Keratinocyte (primary cell): ENCODE measurements at regions not wholly inside any gene's neighbourhood (a gene's known extent, or its start where the extent isn't known, plus 50 kb on each side); places are given as distances from the start of the nearest gene placed in this dataset.

ENCODE experiments used
- DNase-seq: peaks from one replicate; pipeline ENCODE4 v3.0.0-alpha.2; 2011; ENCODE audit warnings: low read depth, missing footprints, low spot score
- FAIRE-seq: peaks from 2 replicates; lab custom pipeline; 2011; peaks lifted over from hg19 to GRCh38; lab: Jason Lieb, UNC
- H2AFZ ChIP-seq: 2 replicates; pipeline ENCODE4 v1.6.0; 2012; ENCODE audit warnings: low read length, control low read depth, inconsistent platforms; ENCODE audit not compliant: control insufficient read depth
- H3K27ac ChIP-seq: 2 replicates; pipeline ENCODE4 v1.5.1; 2011; ENCODE audit warnings: low read length; ENCODE audit not compliant: control insufficient read depth, insufficient read depth
- H3K27me3 ChIP-seq: 3 replicates; pipeline ENCODE4 v1.6.0; 2011; ENCODE audit warnings: low read length; ENCODE audit not compliant: control insufficient read depth, insufficient read depth; ENCODE audit errors: extremely low read depth
- H3K36me3 ChIP-seq, 2 experiments: 2 replicates in 1 of 2; 3 replicates in 1 of 2; pipeline ENCODE4 v1.5.1; 2011; ENCODE audit warnings: low read length in 2 of 2, mild to moderate bottlenecking in 1 of 2; ENCODE audit not compliant: control insufficient read depth in 2 of 2, insufficient read depth in 2 of 2; ENCODE audit errors: extremely low read depth in 1 of 2
- H3K4me1 ChIP-seq: 3 replicates; pipeline ENCODE4 v1.5.1; 2011; ENCODE audit warnings: low read length; ENCODE audit not compliant: control insufficient read depth, insufficient read depth; ENCODE audit errors: extremely low read depth
- H3K4me2 ChIP-seq: 3 replicates; pipeline ENCODE4 v1.6.0; 2011; ENCODE audit warnings: low read depth, low read length; ENCODE audit not compliant: control insufficient read depth, insufficient read depth; ENCODE audit errors: extremely low read depth
- H3K4me3 ChIP-seq, 3 experiments: fragments of 200-600 bp in 1 of 3; sonication (generic) in 1 of 3; 2 replicates in 2 of 3; 3 replicates in 1 of 3; pipeline ENCODE4 v1.5.1; 2011 to 2016; ENCODE audit warnings: low read length in 3 of 3, mild to moderate bottlenecking in 3 of 3, control low read depth in 2 of 3, inconsistent platforms in 1 of 3, low read depth in 1 of 3, mixed read lengths in 1 of 3, mixed run types in 1 of 3, moderate library complexity in 1 of 3; ENCODE audit not compliant: control insufficient read depth in 2 of 3, insufficient read depth in 2 of 3; ENCODE audit errors: extremely low read depth in 1 of 3
- H3K79me2 ChIP-seq: 2 replicates; pipeline ENCODE4 v1.6.0; 2012; ENCODE audit warnings: low read length; ENCODE audit not compliant: control insufficient read depth, insufficient read depth
- H3K9ac ChIP-seq: 3 replicates; pipeline ENCODE4 v1.6.0; 2011; ENCODE audit warnings: low read length; ENCODE audit not compliant: control insufficient read depth, insufficient read depth; ENCODE audit errors: extremely low read depth
- H3K9me1 ChIP-seq: 3 replicates; pipeline ENCODE4 v1.6.0; 2011; ENCODE audit warnings: low read length; ENCODE audit not compliant: control insufficient read depth, insufficient read depth; ENCODE audit errors: extremely low read depth
- H3K9me3 ChIP-seq: 2 replicates; pipeline ENCODE4 v1.5.1; 2012; ENCODE audit warnings: low read depth, low read length; ENCODE audit not compliant: control insufficient read depth
- H4K20me1 ChIP-seq: 3 replicates; pipeline ENCODE4 v1.6.0; 2011; ENCODE audit warnings: low read length; ENCODE audit not compliant: control insufficient read depth, insufficient read depth; ENCODE audit errors: extremely low read depth
- EZH2 ChIP-seq: IDR thresholded peaks from one replicate; pipeline ENCODE4 v1.6.1; 2012; ENCODE audit warnings: inconsistent platforms, mild to moderate bottlenecking, low read length, moderate library complexity
- dilution Hi-C: fragments of 300-500 bp; cut with MboI; formaldehyde crosslinking; loops from one replicate; pipeline ENCODE4 v1.7.0; 2020; ENCODE audit warnings: low sequenced_read_pairs; ENCODE audit not compliant: extremely low pct_ligation_motif_present
- TF ChIP-seq, protein P1 (sequence below), 3 experiments: IDR thresholded peaks in 1 of 3; conservative IDR thresholded peaks in 1 of 3; optimal IDR thresholded peaks in 1 of 3; 2 replicates in 2 of 3; 3 replicates in 1 of 3; pipeline versions ENCODE3 to v1.5.1; 2011; ENCODE audit warnings: low read length in 3 of 3, mild to moderate bottlenecking in 3 of 3, moderate library complexity in 2 of 3, control low read depth in 1 of 3, inconsistent platforms in 1 of 3; ENCODE audit not compliant: insufficient read depth in 2 of 3; ENCODE audit errors: extremely low read depth in 1 of 3

DNA sequence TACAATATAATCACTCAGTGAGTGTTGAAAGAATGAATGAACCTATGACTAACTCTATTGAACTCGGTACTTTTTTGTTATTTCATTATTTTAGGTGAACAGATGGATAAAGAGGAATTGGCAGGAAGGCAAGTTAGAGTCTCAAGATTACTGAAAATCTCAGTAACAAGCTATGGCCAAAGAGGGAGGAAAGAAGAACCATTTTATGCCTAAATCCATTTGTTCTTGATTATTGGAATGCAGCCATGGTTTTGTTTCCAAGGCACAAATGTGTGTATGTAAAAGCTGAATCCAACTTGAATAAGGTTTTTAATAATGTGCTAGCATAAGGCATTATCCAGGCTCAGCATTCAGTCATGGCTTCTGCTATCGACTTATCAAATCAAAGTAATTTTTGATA, 196.4 kb downstream of the DTHD1 start:
- Histone ChIP-seq H3K4me3 (no peak overlapping the region), H3K27ac (no peak overlapping the region), H3K79me2 (no peaks in the 10 kb centered on the region), H3K9me1 (no peaks in the 10 kb centered on the region), H3K4me2 (no peak overlapping the region), H3K9me3 (no peaks in the 10 kb centered on the region), H3K4me1 (no peaks in the 10 kb centered on the region), H2AFZ (no peak overlapping the region), H3K9ac (no peak overlapping the region), H3K36me3 (no peaks in the 10 kb centered on the region), H3K27me3 (no peaks in the 10 kb centered on the region), H4K20me1 (no peaks in the 10 kb centered on the region)
- FAIRE-seq (no peak), DNase-seq (no peak)
- dilution Hi-C loops = no loop called here
- TF ChIP-seq, protein P1, sequence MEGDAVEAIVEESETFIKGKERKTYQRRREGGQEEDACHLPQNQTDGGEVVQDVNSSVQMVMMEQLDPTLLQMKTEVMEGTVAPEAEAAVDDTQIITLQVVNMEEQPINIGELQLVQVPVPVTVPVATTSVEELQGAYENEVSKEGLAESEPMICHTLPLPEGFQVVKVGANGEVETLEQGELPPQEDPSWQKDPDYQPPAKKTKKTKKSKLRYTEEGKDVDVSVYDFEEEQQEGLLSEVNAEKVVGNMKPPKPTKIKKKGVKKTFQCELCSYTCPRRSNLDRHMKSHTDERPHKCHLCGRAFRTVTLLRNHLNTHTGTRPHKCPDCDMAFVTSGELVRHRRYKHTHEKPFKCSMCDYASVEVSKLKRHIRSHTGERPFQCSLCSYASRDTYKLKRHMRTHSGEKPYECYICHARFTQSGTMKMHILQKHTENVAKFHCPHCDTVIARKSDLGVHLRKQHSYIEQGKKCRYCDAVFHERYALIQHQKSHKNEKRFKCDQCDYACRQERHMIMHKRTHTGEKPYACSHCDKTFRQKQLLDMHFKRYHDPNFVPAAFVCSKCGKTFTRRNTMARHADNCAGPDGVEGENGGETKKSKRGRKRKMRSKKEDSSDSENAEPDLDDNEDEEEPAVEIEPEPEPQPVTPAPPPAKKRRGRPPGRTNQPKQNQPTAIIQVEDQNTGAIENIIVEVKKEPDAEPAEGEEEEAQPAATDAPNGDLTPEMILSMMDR (optimal IDR thresholded peaks at IDR 0.05 in 1 of 3, IDR thresholded peaks at IDR 0.05 in 1 of 3, conservative IDR thresholded peaks at IDR 0.05 in 1 of 3; ENCODE audit: extremely low read depth in 1 of 3, insufficient read depth in 2 of 3, low read length in 3 of 3) = no peak

DNA sequence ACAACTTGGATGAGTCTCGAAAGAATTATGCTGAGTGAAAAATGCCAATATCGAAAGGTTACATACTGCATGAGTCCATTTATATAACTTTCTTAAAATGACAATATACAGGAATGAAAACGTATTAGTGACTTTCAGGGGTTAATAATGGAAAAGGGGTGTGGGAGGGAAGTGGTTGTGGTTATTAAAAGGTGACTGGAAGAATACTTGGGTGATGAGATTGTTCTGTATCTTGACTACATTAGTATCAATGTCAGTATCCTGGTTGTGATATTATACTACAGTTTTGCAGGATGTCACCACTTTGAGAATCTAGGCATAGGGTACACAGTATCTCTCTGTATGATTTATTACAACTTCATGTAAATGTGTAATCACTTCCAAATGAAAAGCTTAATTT, 204.5 kb downstream of the DTHD1 start:
- Histone ChIP-seq H3K9me3 (no peaks in the 10 kb centered on the region), H2AFZ (no peak overlapping the region), H3K4me1 (no peaks in the 10 kb centered on the region), H3K9ac (no peak overlapping the region), H3K4me2 (no peak overlapping the region), H3K27ac (no peak overlapping the region), H3K79me2 (no peaks in the 10 kb centered on the region), H4K20me1 (no peaks in the 10 kb centered on the region), H3K4me3 (no peak overlapping the region), H3K9me1 (no peaks in the 10 kb centered on the region), H3K36me3 (no peaks in the 10 kb centered on the region), H3K27me3 (no peaks in the 10 kb centered on the region)
- no peak for FAIRE-seq
- no peak for TF ChIP-seq EZH2
- TF ChIP-seq, protein P1 (optimal IDR thresholded peaks at IDR 0.05 in 1 of 3, IDR thresholded peaks at IDR 0.05 in 1 of 3, conservative IDR thresholded peaks at IDR 0.05 in 1 of 3; ENCODE audit: extremely low read depth in 1 of 3, insufficient read depth in 2 of 3, low read length in 3 of 3) = no peak
- dilution Hi-C loops = no loop called here
- DNase-seq = no peak
